GM23248 (cell line): ENCODE measurements at regions not wholly inside any gene's neighbourhood (a gene's known extent, or its start where the extent isn't known, plus 50 kb on each side); places are given as distances from the start of the nearest gene placed in this dataset.

Experiments used
- DNase-seq: peaks from one replicate; pipeline ENCODE4 v3.0.0-alpha.2; 2015
- H2AFZ ChIP-seq: fragments of 200-600 bp; sonication (generic); 2 replicates; pipeline ENCODE4 v1.6.1; 2016; ENCODE audit warnings: antibody characterized with exemption
- H3F3A ChIP-seq: fragments of 200-600 bp; sonication (generic); 2 replicates; pipeline ENCODE4 v1.6.1; 2016; ENCODE audit warnings: mild to moderate bottlenecking, antibody characterized with exemption, mixed run types; ENCODE audit not compliant: insufficient read depth
- H3K27ac ChIP-seq: fragments of 200-600 bp; sonication (generic); 2 replicates; pipeline ENCODE4 v1.5.1; 2016; ENCODE audit warnings: mild to moderate bottlenecking
- H3K27me3 ChIP-seq: fragments of 200-600 bp; sonication (generic); replicated peaks from 2 replicates; pipeline ENCODE4 v1.6.1; 2016; ENCODE audit warnings: mild to moderate bottlenecking; ENCODE audit not compliant: insufficient read depth
- H3K36me3 ChIP-seq: fragments of 200-600 bp; sonication (generic); 2 replicates; pipeline ENCODE4 v1.6.1; 2016; ENCODE audit warnings: low read depth, mild to moderate bottlenecking
- H3K4me1 ChIP-seq: fragments of 200-600 bp; sonication (generic); 2 replicates; pipeline ENCODE4 v1.6.1; 2016; ENCODE audit warnings: mild to moderate bottlenecking; ENCODE audit not compliant: insufficient read depth
- H3K4me2 ChIP-seq: fragments of 200-600 bp; sonication (generic); one replicate; pipeline ENCODE4 v1.6.1; 2016; ENCODE audit warnings: mild to moderate bottlenecking; ENCODE audit not compliant: unreplicated experiment
- H3K4me3 ChIP-seq: fragments of 200-600 bp; sonication (generic); 2 replicates; pipeline ENCODE4 v1.5.1; 2016; ENCODE audit warnings: mild to moderate bottlenecking
- H3K79me2 ChIP-seq: fragments of 200-600 bp; sonication (generic); 2 replicates; pipeline ENCODE4 v1.6.1; 2016; ENCODE audit warnings: mild to moderate bottlenecking; ENCODE audit not compliant: insufficient read depth
- H3K9ac ChIP-seq: fragments of 200-600 bp; sonication (generic); 2 replicates; pipeline ENCODE4 v1.6.1; 2016; ENCODE audit warnings: mild to moderate bottlenecking
- H3K9me2 ChIP-seq: fragments of 200-600 bp; sonication (generic); 2 replicates; pipeline ENCODE4 v1.6.1; 2016; ENCODE audit warnings: mixed run types, mild to moderate bottlenecking, moderate library complexity; ENCODE audit not compliant: insufficient read depth
- H3K9me3 ChIP-seq: fragments of 200-600 bp; sonication (generic); one replicate; pipeline ENCODE4 v1.6.1; 2017; ENCODE audit warnings: low read depth
- H4K20me1 ChIP-seq: fragments of 200-600 bp; sonication (generic); 2 replicates; pipeline ENCODE4 v1.6.0; 2016; ENCODE audit not compliant: insufficient read depth
- EZH2 ChIP-seq: fragments of 200-600 bp; sonication (generic); IDR thresholded peaks from 2 replicates; pipeline ENCODE4 v1.6.1; 2018; ENCODE audit warnings: antibody characterized with exemption, mild to moderate bottlenecking; ENCODE audit not compliant: insufficient read depth, poor library complexity, severe bottlenecking
- EZH2phosphoT487 ChIP-seq: fragments of 200-600 bp; sonication (generic); IDR thresholded peaks from 2 replicates; pipeline ENCODE4 v1.6.1; 2018; ENCODE audit warnings: antibody characterized with exemption, moderate library complexity, mild to moderate bottlenecking, low read depth; ENCODE audit not compliant: insufficient read depth
- WGBS, 2 experiments: methylation state at CpG; one replicate each; pipeline ENCODE4 v1.1.6; 2015 to 2017; ENCODE audit warnings: low lambda C conversion rate in 2 of 2, low coverage in 1 of 2; ENCODE audit errors: missing lambda C conversion rate in 2 of 2; 5-methylcytosine and 5-hydroxymethylcytosine counted together
- in situ Hi-C: fragments of 300-500 bp; cut with MboI; formaldehyde crosslinking; loops from 2 replicates; pipeline ENCODE4 v1.15.0; 2020

- Histone ChIP-seq H3K4me2 (no peak overlapping the region), H3K9me2 (no peaks in the 10 kb centered on the region), H3K79me2 (no peaks in the 10 kb centered on the region), H3F3A (no peaks in the 10 kb centered on the region), H3K4me3 (no peak overlapping the region), H3K9me3 (no peaks in the 10 kb centered on the region), H2AFZ (no peak overlapping the region), H3K36me3 (no peaks in the 10 kb centered on the region), H3K9ac (no peak overlapping the region), H3K27me3 (no peaks in the 10 kb centered on the region), H3K27ac (no peak overlapping the region), H4K20me1 (no peaks in the 10 kb centered on the region), H3K4me1 (no peaks in the 10 kb centered on the region)
- no peak for DNase-seq
- no peak for TF ChIP-seq EZH2phosphoT487
- no peak for TF ChIP-seq EZH2
- in situ Hi-C loops: no loop called here
Measured at GRCh38 chr14:43043850-43044249, 1437.2 kb downstream of the LRFN5 start.

GRCh38 chr14:43042408-43042807 is 1435.7 kb downstream of the LRFN5 start:
- no peak overlapping the region for H2AFZ ChIP-seq
- H3K9me2 ChIP-seq: no peaks in the 10 kb centered on the region
- WGBS, 2 experiments: 84 to 85% methylated on average over 2 of the region's 2 CpGs

GRCh38 chr14:43041976-43042375 is 1435.3 kb downstream of the LRFN5 start:
- no peaks in the 10 kb centered on the region for H3K36me3 ChIP-seq
- H3K9ac ChIP-seq: no peak overlapping the region
- in situ Hi-C loops: no loop called here
- no peak for DNase-seq
- no peaks in the 10 kb centered on the region for H4K20me1 ChIP-seq
- no peaks in the 10 kb centered on the region for H3K9me2 ChIP-seq
- H3K4me2 ChIP-seq: no peak overlapping the region
- H3K4me3 ChIP-seq: no peak overlapping the region
- H3K27ac ChIP-seq: no peak overlapping the region
- no peaks in the 10 kb centered on the region for H3F3A ChIP-seq
- WGBS, 2 experiments: 64 to 66% methylated on average over 3 of the region's 3 CpGs
- TF ChIP-seq EZH2phosphoT487 (no peak), EZH2 (no peak)
- H3K4me1 ChIP-seq: no peaks in the 10 kb centered on the region
- H2AFZ ChIP-seq: no peak overlapping the region
- no peaks in the 10 kb centered on the region for H3K27me3 ChIP-seq
- no peaks in the 10 kb centered on the region for H3K79me2 ChIP-seq
- no peaks in the 10 kb centered on the region for H3K9me3 ChIP-seq

More at GRCh38 chr14:43042408-43042807, 1435.7 kb downstream of the LRFN5 start:
- Histone ChIP-seq H3K27ac (no peak overlapping the region), H3F3A (no peaks in the 10 kb centered on the region), H3K4me2 (no peak overlapping the region), H3K9ac (no peak overlapping the region), H3K4me3 (no peak overlapping the region), H3K36me3 (no peaks in the 10 kb centered on the region), H3K27me3 (no peaks in the 10 kb centered on the region), H3K79me2 (no peaks in the 10 kb centered on the region), H4K20me1 (no peaks in the 10 kb centered on the region), H3K9me3 (no peaks in the 10 kb centered on the region), H3K4me1 (no peaks in the 10 kb centered on the region)
- in situ Hi-C loops: no loop called here
- TF ChIP-seq EZH2phosphoT487 (no peak), EZH2 (no peak)
- no peak for DNase-seq

- TF ChIP-seq EZH2phosphoT487 (no peak), EZH2 (no peak)
- Histone ChIP-seq H3K4me1 (no peaks in the 10 kb centered on the region), H3K9me3 (no peaks in the 10 kb centered on the region), H3K27me3 (no peaks in the 10 kb centered on the region), H3K36me3 (no peaks in the 10 kb centered on the region), H3K9ac (no peak overlapping the region), H3K4me2 (no peak overlapping the region), H3K9me2 (no peaks in the 10 kb centered on the region), H3F3A (no peaks in the 10 kb centered on the region), H3K79me2 (no peaks in the 10 kb centered on the region), H4K20me1 (no peaks in the 10 kb centered on the region), H3K4me3 (no peak overlapping the region), H2AFZ (no peak overlapping the region), H3K27ac (no peak overlapping the region)
- in situ Hi-C loops: no loop called here
- 64 to 73% methylated on average over 3 of the region's 3 CpGs for WGBS, 2 experiments
- no peak for DNase-seq
Measured at GRCh38 chr14:43041207-43041606, 1434.5 kb downstream of the LRFN5 start.

GRCh38 chr14:43039881-43040280 is 1433.2 kb downstream of the LRFN5 start:
- H3K79me2 ChIP-seq: no peaks in the 10 kb centered on the region
- H3K4me3 ChIP-seq: no peak overlapping the region
- H3K9me2 ChIP-seq: no peaks in the 10 kb centered on the region
- H3K27me3 ChIP-seq: no peaks in the 10 kb centered on the region
- no peaks in the 10 kb centered on the region for H3K4me1 ChIP-seq
- in situ Hi-C loops: no loop called here
- no peak overlapping the region for H3K9ac ChIP-seq
- no peaks in the 10 kb centered on the region for H3K36me3 ChIP-seq
- H3K27ac ChIP-seq: no peak overlapping the region
- H4K20me1 ChIP-seq: no peaks in the 10 kb centered on the region
- no peak overlapping the region for H3K4me2 ChIP-seq
- H2AFZ ChIP-seq: no peak overlapping the region
- H3F3A ChIP-seq: no peaks in the 10 kb centered on the region
- no peak for DNase-seq
- 49 to 66% methylated on average over 2 of the region's 2 CpGs for WGBS, 2 experiments
- H3K9me3 ChIP-seq: no peaks in the 10 kb centered on the region
- TF ChIP-seq EZH2phosphoT487 (no peak), EZH2 (no peak)
